ENCODE measurements at regions not wholly inside any gene's neighbourhood (a gene's known extent, or its start where the extent isn't known, plus 50 kb on each side); places are given as distances from the start of the nearest gene placed in this dataset.
"Not testable (repeated sequence)": the region's sequence is repeated elsewhere in the genome, so short reads cannot be mapped to it uniquely, and the experiment has no call there.

GRCh38 chr10:29713450-29713849 lies 78.7 kb upstream of the SVIL start:
- no peak for DNase-seq

GRCh38 chr10:29712108-29712507 lies 77.3 kb upstream of the SVIL start:
- no peak for DNase-seq

GRCh38 chr10:29710128-29710527 lies 75.4 kb upstream of the SVIL start:
- DNase-seq, result no peak

GRCh38 chr10:29709484-29710002 lies 74.8 kb upstream of the SVIL start:
- DNase-seq, result no peak

GRCh38 chr10:29703271-29703670 lies 68.5 kb upstream of the SVIL start:
- DNase-seq, result no peak

- no peak for DNase-seq
Measured at GRCh38 chr10:29702273-29703164, 67.7 kb upstream of the SVIL start.

- no peak for DNase-seq
Measured at GRCh38 chr10:29701306-29701705, 66.5 kb upstream of the SVIL start.

- DNase-seq, result no peak
Measured at GRCh38 chr10:29699621-29700020, 64.8 kb upstream of the SVIL start.

GRCh38 chr10:29698773-29699490 lies 64.2 kb upstream of the SVIL start:
- DNase-seq, result no peak

GRCh38 chr10:29696581-29696980 lies 61.8 kb upstream of the SVIL start:
- DNase-seq, result not testable (repeated sequence)

GRCh38 chr10:29694121-29694520 lies 59.4 kb upstream of the SVIL start:
- DNase-seq, result no peak

- peak; percentile 12 for DNase-seq
Measured at GRCh38 chr10:29692121-29692539, 57.4 kb upstream of the SVIL start.

GRCh38 chr10:29691564-29692072 lies 56.8 kb upstream of the SVIL start:
- DNase-seq, result peak; percentile 37

GRCh38 chr10:29689001-29689400 lies 54.2 kb upstream of the SVIL start:
- peak; percentile 73 for DNase-seq

- no peak for DNase-seq
Measured at GRCh38 chr10:29688230-29688661, 53.5 kb upstream of the SVIL start.

- DNase-seq, result no peak
Measured at GRCh38 chr10:29687421-29688164, 52.8 kb upstream of the SVIL start.

GRCh38 chr10:29685506-29685905 lies 50.7 kb upstream of the SVIL start:
- DNase-seq, result no peak
